Peyer's patch (tissue), 4 donors: ENCODE measurements at regions not wholly inside any gene's neighbourhood (a gene's known extent, or its start where the extent isn't known, plus 50 kb on each side); places are given as distances from the start of the nearest gene placed in this dataset.

Experiments used
- DNase-seq, 3 donors: peaks; one replicate each; pipeline ENCODE4 v3.0.0-alpha.2; 2017 to 2019
- H3K27ac ChIP-seq, 4 donors: fragments of 200-600 bp; sonication (generic); one replicate each; pipeline ENCODE4 v1.5.1; 2016 to 2019
- H3K27me3 ChIP-seq, 2 donors: fragments of 200-600 bp; sonication (generic); one replicate each; pipeline ENCODE4 v1.5.1; 2019
- H3K36me3 ChIP-seq, 3 donors: fragments of 200-600 bp; sonication (generic); one replicate each; pipeline ENCODE4 v1.5.1; 2016 to 2019
- H3K4me1 ChIP-seq, 4 donors: fragments of 200-600 bp; sonication (generic); one replicate each; pipeline ENCODE4 v1.5.1; 2016 to 2019
- H3K4me3 ChIP-seq, 4 donors: fragments of 200-600 bp; sonication (generic); 1 replicate in 3 of 4; 2 replicates in 1 of 4; pipeline ENCODE4 v1.5.1; 2016 to 2019; ENCODE audit warnings: mild to moderate bottlenecking in 1 of 4
- H3K9me3 ChIP-seq, 4 donors: fragments of 200-600 bp; sonication (generic); one replicate each; pipeline ENCODE4 v1.5.1; 2016 to 2019; ENCODE audit warnings: mild to moderate bottlenecking in 1 of 4
- POLR2A ChIP-seq, 2 donors: fragments of 450-650 bp; IDR thresholded peaks; one replicate each; pipeline ENCODE4 v1.5.1; 2017; ENCODE audit warnings: antibody characterized with exemption in 2 of 2, mild to moderate bottlenecking in 2 of 2, moderate library complexity in 2 of 2
- TF ChIP-seq, protein P1 (sequence below), 6 experiments: fragments of 450-650 bp in 4 of 6; fragments of 200-600 bp in 2 of 6; sonication (generic) in 1 of 6; IDR thresholded peaks; one replicate each; pipeline ENCODE4 v1.5.1; 2017 to 2019; ENCODE audit warnings: antibody characterized with exemption in 6 of 6, mild to moderate bottlenecking in 3 of 6, moderate library complexity in 1 of 6

DNA sequence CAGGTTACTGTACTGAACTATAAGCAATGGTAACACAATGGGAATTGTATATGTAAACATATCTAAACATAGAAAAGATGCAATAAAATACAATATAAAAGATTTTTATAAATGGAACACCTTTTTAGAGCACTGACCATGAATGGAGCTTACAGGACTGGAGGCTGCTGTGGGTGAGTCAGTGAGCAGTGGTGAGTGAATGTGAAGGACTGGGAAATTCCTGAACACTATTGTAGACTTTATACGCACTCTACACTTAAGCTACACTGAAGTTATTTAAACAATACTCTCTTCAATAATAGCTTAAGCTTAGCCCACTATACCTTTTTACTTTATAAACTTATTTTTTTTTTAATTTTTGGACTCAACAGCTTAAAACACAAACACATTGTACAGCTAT, 313.5 kb downstream of the KCNC2 start:
- Histone ChIP-seq H3K4me1 (no peaks in the 10 kb centered on the region), H3K9me3 (no peaks in the 10 kb centered on the region), H3K36me3 (no peaks in the 10 kb centered on the region), H3K4me3 (no peak overlapping the region), H3K27ac (no peak overlapping the region), H3K27me3 (no peaks in the 10 kb centered on the region)
- TF ChIP-seq POLR2A (IDR thresholded peaks at IDR 0.05), result no peak
- TF ChIP-seq, protein P1, sequence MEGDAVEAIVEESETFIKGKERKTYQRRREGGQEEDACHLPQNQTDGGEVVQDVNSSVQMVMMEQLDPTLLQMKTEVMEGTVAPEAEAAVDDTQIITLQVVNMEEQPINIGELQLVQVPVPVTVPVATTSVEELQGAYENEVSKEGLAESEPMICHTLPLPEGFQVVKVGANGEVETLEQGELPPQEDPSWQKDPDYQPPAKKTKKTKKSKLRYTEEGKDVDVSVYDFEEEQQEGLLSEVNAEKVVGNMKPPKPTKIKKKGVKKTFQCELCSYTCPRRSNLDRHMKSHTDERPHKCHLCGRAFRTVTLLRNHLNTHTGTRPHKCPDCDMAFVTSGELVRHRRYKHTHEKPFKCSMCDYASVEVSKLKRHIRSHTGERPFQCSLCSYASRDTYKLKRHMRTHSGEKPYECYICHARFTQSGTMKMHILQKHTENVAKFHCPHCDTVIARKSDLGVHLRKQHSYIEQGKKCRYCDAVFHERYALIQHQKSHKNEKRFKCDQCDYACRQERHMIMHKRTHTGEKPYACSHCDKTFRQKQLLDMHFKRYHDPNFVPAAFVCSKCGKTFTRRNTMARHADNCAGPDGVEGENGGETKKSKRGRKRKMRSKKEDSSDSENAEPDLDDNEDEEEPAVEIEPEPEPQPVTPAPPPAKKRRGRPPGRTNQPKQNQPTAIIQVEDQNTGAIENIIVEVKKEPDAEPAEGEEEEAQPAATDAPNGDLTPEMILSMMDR (IDR thresholded peaks at IDR 0.05), result no peak
- no peak for DNase-seq

DNA sequence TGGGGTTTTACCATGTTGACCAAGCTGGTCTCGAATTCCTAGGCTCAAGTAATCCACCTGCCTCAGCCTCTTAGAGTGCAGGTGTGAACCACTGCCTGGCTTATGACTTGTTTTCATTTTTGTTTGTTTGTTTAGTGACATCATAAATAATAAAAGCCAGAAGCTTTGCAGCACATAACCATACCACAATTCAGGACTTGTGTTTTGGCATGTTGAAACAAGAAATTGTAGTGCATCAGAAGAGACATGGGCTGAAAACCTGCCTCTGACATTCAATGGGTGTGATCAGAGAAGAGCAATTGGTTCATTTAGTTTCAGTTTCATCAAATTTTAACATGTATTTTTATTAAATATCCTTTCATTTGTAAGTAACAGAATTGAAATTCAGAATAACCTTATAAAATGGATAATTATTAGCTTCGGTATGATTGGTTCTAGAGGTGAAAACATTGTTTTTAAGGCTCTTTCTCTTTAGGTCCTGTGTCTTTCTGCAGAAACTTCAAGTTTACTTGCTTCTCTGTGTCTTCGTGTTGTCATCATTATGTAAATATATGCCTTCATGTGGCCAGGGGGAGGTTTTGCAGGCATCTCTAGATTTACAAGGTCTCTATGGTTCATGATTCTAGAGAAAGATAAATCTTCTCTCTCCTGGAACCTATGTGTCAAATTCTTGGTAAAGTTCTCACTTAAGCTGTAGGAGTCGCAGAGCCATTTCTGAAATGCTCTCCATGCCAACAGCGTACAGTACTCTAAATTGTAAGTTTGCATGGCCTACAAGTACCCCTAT, 312.0 kb downstream of the KCNC2 start:
- Histone ChIP-seq H3K27me3 (no peaks in the 10 kb centered on the region), H3K36me3 (no peaks in the 10 kb centered on the region), H3K4me1 (no peaks in the 10 kb centered on the region), H3K27ac (no peak overlapping the region), H3K9me3 (no peaks in the 10 kb centered on the region), H3K4me3 (no peak overlapping the region)
- no peak for TF ChIP-seq POLR2A (IDR thresholded peaks at IDR 0.05)
- TF ChIP-seq, protein P1 (IDR thresholded peaks at IDR 0.05), result no peak
- DNase-seq, result no peak

DNA sequence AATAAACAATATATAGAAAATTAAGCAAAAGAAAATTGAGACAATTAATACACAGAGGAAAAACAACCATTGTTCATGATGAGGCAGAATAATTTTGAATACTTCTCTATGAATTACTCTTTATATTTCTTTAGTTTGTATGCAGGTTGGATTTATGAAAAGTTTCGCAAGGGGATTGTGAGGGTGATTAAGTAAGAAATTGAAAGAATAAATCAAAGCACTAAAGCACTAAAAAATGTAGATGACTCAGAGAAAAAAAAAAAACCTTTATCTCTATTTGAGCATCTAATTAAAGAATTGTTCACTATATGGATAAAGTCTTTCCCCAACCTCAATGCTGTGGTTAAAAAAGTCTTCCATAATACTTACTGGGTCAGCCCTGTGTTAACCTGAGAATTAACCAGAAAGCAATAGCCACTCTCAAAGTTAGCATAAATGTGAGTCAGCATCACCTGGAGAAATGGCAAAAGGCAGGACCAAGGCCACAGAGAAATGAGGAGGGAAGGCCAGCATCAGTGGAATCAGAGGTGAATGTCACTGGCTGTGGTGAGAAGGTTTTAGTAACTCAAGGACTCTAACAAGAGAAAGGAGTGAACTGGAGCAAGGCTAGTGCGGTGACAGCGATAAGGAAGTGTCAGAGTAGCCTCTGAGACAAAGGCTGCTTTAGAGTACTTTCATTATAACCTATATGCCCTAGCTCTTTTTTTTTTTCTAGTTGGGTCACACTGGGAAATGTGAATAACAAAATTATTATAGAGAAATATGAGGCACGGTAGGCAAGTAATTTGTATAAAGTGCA, 310.4 kb downstream of the KCNC2 start:
- Histone ChIP-seq H3K36me3 (no peaks in the 10 kb centered on the region), H3K27ac (no peak overlapping the region), H3K4me3 (no peak overlapping the region), H3K4me1 (no peaks in the 10 kb centered on the region), H3K27me3 (no peaks in the 10 kb centered on the region), H3K9me3 (no peaks in the 10 kb centered on the region)
- DNase-seq, result no peak
- TF ChIP-seq, protein P1 (IDR thresholded peaks at IDR 0.05), result no peak
- TF ChIP-seq POLR2A (IDR thresholded peaks at IDR 0.05), result no peak

DNA sequence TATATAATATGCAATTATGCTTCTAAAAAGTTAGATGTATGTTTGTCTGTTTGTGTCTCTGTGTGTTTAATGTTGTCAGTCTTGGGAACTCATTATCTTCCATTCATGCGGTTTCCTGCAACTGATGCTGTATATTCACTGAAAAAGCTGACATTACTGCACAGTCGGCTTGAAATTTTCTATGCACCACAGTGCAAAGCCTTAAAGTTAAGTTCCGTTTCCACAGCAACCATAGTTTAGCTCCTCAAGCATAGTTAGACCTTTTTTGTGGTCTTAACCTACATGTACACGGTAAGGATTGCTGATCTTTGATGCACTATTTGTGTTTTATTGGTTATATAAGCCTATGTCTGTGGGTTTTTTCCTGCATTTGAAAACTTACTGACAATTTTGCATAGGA, 309.4 kb downstream of the KCNC2 start:
- no peak overlapping the region for H3K4me3 ChIP-seq
- H3K4me1 ChIP-seq, result no peaks in the 10 kb centered on the region
- H3K27me3 ChIP-seq, result no peaks in the 10 kb centered on the region
- no peak for TF ChIP-seq POLR2A (IDR thresholded peaks at IDR 0.05)
- TF ChIP-seq, protein P1 (IDR thresholded peaks at IDR 0.05), result no peak
- no peaks in the 10 kb centered on the region for H3K9me3 ChIP-seq
- no peak overlapping the region for H3K27ac ChIP-seq
- no peaks in the 10 kb centered on the region for H3K36me3 ChIP-seq
- no peak for DNase-seq

DNA sequence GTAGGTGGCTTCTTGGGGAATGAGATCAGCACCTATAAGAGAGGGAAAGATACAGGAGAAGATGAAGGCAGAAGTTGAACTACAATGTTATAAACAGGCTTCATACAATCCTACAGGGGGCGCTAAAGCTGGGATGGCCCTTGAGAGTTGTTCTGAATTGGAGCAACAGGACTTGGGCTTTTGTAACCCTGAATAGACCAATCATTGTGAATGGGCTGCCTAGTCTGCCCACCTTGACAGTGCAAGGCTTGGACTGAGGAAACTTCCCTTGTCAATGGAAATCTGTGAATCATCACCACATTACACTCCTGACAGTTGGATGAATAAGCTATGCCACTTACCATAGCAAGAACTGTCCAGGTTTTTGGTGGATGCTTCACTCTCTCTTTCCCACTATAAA, 306.1 kb downstream of the KCNC2 start:
- DNase-seq, result no peak
- TF ChIP-seq POLR2A (IDR thresholded peaks at IDR 0.05), result no peak
- TF ChIP-seq, protein P1 (IDR thresholded peaks at IDR 0.05), result no peak

More for the DNA sequence above, 306.1 kb downstream of the KCNC2 start:
- Histone ChIP-seq H3K4me3 (no peak overlapping the region), H3K4me1 (no peaks in the 10 kb centered on the region), H3K36me3 (no peaks in the 10 kb centered on the region), H3K27me3 (no peaks in the 10 kb centered on the region), H3K27ac (no peak overlapping the region), H3K9me3 (no peaks in the 10 kb centered on the region)
